ENCODE measurements at regions not wholly inside any gene's neighbourhood (a gene's known extent, or its start where the extent isn't known, plus 50 kb on each side); places are given as distances from the start of the nearest gene placed in this dataset.

DNA sequence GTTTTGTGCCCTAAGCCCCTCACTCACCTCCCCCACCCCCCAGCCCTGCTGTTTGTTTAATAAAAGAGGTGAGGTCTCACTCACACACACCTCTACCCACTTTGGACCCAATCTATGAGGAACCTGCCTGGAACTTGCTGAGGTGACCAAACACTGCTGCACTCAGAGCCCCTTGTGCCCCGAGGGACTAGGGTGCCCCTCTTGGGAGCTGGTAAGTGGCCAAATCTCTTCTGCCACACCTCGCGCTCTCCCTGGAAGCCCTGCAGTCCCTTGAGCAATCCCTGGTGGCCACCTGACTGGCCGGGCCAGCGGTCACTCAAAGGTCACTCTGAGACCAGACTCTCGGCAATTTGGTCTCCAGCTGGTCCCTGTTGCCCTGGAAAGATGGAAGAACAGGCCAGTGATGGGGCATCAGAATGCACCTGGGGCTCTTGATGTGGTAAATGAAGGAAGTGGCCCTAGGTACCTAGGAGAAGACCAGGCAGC is 157.2 kb downstream of the MED10 start:
- H3K27me3 ChIP-seq: no peaks in the 10 kb centered on the region
- TF ChIP-seq, protein P1, sequence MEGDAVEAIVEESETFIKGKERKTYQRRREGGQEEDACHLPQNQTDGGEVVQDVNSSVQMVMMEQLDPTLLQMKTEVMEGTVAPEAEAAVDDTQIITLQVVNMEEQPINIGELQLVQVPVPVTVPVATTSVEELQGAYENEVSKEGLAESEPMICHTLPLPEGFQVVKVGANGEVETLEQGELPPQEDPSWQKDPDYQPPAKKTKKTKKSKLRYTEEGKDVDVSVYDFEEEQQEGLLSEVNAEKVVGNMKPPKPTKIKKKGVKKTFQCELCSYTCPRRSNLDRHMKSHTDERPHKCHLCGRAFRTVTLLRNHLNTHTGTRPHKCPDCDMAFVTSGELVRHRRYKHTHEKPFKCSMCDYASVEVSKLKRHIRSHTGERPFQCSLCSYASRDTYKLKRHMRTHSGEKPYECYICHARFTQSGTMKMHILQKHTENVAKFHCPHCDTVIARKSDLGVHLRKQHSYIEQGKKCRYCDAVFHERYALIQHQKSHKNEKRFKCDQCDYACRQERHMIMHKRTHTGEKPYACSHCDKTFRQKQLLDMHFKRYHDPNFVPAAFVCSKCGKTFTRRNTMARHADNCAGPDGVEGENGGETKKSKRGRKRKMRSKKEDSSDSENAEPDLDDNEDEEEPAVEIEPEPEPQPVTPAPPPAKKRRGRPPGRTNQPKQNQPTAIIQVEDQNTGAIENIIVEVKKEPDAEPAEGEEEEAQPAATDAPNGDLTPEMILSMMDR (IDR thresholded peaks at IDR 0.05): no peak
- TF ChIP-seq POLR2A (IDR thresholded peaks at IDR 0.05): no peak
- no peak overlapping the region for H3K27ac ChIP-seq
- no peaks in the 10 kb centered on the region for H3K4me1 ChIP-seq
- DNase-seq: no peak
- H3K36me3 ChIP-seq: no peaks in the 10 kb centered on the region
- H3K9me3 ChIP-seq: no peaks in the 10 kb centered on the region
- WGBS, 2 donors: 91 to 97% methylated on average over 6 of the region's 6 CpGs
- intact Hi-C loops (cut with DNase I): no loop called here
- H3K4me3 ChIP-seq (replicated peaks in 1 of 3): no peak overlapping the region

DNA sequence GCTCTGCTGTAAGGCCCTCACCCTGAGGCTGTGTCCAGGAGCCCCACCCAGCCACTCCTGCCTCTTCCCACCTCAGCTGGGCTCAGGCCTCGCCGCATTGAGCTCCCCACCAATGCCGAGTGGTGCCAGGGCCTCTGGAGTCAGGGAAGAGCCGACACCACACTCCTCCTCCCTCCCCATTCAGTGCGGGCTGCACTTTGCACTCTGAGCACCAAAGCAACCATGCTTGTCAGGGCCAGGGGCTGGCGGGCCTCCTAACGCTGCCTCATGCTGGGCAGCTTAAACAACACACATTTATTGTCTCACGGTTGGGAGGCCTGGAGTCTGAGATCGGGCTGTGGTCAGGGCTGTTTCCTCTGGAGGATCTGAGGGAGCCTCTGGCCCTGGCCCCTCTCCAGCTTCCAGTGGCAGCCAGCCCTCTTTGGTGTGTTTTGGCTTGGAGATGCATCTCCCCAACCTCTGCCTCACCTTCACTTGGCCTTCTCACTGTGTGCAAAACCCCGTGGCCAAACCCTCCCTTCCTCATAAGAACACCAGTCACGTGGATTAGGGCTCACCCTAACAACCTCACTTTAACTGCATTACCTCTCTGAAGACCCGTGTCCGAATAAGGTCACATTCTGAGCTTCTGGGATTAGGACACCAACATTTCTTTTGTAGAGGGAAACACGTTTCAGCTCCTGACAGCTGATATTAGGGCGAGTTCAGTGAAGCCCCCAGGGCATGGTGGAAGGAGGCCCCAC is 157.8 kb downstream of the MED10 start:
- TF ChIP-seq, protein P1 (IDR thresholded peaks at IDR 0.05): no peak
- TF ChIP-seq POLR2A (IDR thresholded peaks at IDR 0.05): no peak
- no peak for DNase-seq
- no peak overlapping the region for H3K4me3 ChIP-seq (replicated peaks in 1 of 3)
- no peaks in the 10 kb centered on the region for H3K27me3 ChIP-seq
- intact Hi-C loops (cut with DNase I): no loop called here
- no peak overlapping the region for H3K27ac ChIP-seq
- H3K9me3 ChIP-seq: no peaks in the 10 kb centered on the region
- WGBS, 2 donors: 48 to 49% methylated on average over 11 to 14 of the region's 15 CpGs
- H3K4me1 ChIP-seq: no peaks in the 10 kb centered on the region
- no peaks in the 10 kb centered on the region for H3K36me3 ChIP-seq

DNA sequence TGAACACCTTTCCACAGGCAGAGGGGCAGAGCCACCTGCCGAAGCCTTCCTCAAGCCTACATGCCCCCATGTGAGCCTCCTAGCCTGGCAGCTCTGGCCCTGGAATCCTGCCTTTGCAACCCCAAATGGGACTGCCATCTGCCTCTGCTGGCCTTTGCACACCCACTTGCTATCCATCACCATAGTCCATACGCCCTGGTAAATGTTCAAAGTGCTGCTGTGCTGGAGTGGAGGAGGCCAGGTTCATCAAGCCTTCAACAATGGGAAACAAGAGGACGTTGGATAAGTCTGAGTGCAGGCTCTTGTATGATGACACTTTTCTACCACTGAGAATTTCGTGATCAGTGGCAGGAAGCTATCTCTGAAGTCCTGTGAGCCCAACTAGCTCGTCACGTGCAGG is 159.8 kb downstream of the MED10 start:
- intact Hi-C loops (cut with DNase I): no loop called here
- Histone ChIP-seq H3K27me3 (no peaks in the 10 kb centered on the region), H3K4me3 (replicated peaks in 1 of 3) (no peak overlapping the region), H3K4me1 (no peaks in the 10 kb centered on the region), H3K9me3 (no peaks in the 10 kb centered on the region), H3K36me3 (no peaks in the 10 kb centered on the region), H3K27ac (no peak overlapping the region)
- TF ChIP-seq, protein P1 (IDR thresholded peaks at IDR 0.05): no peak
- TF ChIP-seq POLR2A (IDR thresholded peaks at IDR 0.05): no peak
- WGBS, 2 donors: 82 to 93% methylated on average over 5 to 6 of the region's 6 CpGs
- no peak for DNase-seq

DNA sequence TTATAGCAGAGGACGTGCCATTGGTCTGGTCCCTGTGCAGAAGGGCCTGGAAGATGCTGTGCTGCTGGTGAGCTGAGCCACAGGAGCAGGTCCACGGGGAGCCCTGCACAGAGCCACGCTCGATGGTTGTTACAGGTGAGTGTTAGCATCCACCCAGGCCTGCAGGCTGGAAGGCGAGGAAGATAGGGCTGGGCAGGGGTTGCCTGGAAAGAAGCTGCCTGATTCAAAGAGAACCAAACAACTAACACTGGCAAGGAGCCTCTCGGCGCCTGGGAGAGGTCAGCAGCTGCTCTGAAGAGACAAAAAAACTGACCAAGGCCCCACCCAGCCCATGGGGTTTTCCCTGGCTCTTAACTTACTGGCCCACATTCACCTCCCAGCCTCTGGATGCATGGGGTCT is 160.2 kb downstream of the MED10 start:
- H3K36me3 ChIP-seq: no peaks in the 10 kb centered on the region
- no peaks in the 10 kb centered on the region for H3K9me3 ChIP-seq
- no peak for TF ChIP-seq POLR2A (IDR thresholded peaks at IDR 0.05)
- TF ChIP-seq, protein P1 (IDR thresholded peaks at IDR 0.05): no peak
- no peak overlapping the region for H3K27ac ChIP-seq
- H3K4me3 ChIP-seq (replicated peaks in 1 of 3): no peak overlapping the region
- intact Hi-C loops (cut with DNase I): no loop called here
- DNase-seq: no peak
- 83 to 88% methylated on average over 7 of the region's 7 CpGs for WGBS, 2 donors
- no peaks in the 10 kb centered on the region for H3K4me1 ChIP-seq
- no peaks in the 10 kb centered on the region for H3K27me3 ChIP-seq

DNA sequence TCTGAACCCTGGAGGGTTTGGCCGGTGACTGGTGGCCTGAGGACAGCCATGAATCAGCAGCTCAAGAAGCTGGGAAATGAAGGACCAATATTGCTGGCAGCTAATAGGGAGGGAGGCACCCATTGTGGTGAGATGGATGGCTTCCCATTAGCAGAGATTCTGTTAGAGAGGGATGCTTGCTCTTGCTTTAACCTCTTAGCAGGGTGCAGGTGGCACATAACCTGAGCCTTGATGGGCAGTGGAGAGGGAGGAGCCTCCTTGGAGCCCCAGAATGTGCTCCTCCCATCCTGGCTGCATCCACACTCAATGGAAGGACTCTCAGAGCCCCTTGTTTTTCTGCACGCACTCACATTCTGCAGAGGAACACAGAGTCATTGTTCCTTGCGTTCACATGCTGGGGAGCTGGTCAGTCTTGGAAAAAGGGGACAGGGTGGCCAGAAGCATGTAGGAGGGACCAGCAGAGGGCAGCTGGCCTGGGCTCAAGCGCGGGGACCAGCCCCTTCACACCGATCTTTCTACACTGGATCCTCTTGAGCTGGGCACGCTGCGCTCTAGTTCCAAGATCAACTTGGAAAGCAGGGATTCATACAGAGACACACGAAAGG is 161.8 kb downstream of the MED10 start:
- Histone ChIP-seq H3K4me1 (no peaks in the 10 kb centered on the region), H3K4me3 (replicated peaks in 1 of 3) (no peak overlapping the region), H3K27ac (no peak overlapping the region), H3K27me3 (no peaks in the 10 kb centered on the region), H3K9me3 (no peaks in the 10 kb centered on the region), H3K36me3 (no peaks in the 10 kb centered on the region)
- WGBS, 2 donors: 88 to 89% methylated on average over 9 of the region's 9 CpGs
- no peak for TF ChIP-seq POLR2A (IDR thresholded peaks at IDR 0.05)
- TF ChIP-seq, protein P1 (IDR thresholded peaks at IDR 0.05): no peak
- DNase-seq: no peak
- intact Hi-C loops (cut with DNase I): no loop called here

Measured in thyroid gland (tissue), 4 donors.